ENCODE measurements at regions not wholly inside any gene's neighbourhood (a gene's known extent, or its start where the extent isn't known, plus 50 kb on each side); places are given as distances from the start of the nearest gene placed in this dataset.
A peak's percentile ranks its signal among the peaks of the same experiment; 100 is the strongest.

DNA sequence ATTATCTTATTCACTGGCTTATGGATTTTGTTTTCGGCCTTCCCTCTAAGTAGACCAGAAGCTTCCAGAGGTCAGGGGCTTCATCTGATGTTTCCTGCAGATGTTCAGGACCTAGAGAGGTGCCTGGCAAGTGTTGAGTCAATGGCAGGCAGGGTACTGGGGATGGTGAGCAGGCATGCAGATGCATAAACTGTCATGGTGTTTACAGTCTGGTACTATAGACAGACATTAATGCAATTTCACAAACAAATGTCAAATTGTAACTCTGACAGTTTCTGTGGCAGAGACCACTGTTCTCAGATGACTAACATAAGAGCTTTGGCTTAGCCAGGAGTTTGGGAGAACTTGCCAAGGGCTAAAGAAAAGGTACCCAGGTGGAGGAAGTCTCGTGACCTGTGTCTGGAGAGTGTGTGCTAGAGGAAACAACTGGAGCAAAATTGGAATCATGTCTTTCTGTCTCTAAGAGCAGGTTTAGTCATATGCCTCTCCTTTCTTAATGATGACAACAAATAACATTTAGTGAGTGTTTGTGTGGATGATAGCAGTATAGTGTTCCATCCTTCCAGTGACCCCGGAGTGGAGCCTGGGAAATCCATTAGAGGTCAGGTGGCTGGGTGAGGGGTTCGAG, 53.7 kb upstream of the TRAK1 start:
- Histone ChIP-seq H3K9me3 (no peaks in the 10 kb centered on the region), H3K9ac (ENCODE audit: low read depth in 2 of 2, low read length in 2 of 2) (no peak overlapping the region), H3K4me1 (peaks cover 10% of the 10 kb centered on the region), H3K27me3 (no peaks in the 10 kb centered on the region), H3K27ac (peak overlapping the region; percentile 9), H3K36me3 (no peaks in the 10 kb centered on the region), H3K4me3 (no peak overlapping the region)
- peak; percentile 14 for DNase-seq
- intact Hi-C loops (cut with DNase I) = no loop called here
- TF ChIP-seq, protein P1, sequence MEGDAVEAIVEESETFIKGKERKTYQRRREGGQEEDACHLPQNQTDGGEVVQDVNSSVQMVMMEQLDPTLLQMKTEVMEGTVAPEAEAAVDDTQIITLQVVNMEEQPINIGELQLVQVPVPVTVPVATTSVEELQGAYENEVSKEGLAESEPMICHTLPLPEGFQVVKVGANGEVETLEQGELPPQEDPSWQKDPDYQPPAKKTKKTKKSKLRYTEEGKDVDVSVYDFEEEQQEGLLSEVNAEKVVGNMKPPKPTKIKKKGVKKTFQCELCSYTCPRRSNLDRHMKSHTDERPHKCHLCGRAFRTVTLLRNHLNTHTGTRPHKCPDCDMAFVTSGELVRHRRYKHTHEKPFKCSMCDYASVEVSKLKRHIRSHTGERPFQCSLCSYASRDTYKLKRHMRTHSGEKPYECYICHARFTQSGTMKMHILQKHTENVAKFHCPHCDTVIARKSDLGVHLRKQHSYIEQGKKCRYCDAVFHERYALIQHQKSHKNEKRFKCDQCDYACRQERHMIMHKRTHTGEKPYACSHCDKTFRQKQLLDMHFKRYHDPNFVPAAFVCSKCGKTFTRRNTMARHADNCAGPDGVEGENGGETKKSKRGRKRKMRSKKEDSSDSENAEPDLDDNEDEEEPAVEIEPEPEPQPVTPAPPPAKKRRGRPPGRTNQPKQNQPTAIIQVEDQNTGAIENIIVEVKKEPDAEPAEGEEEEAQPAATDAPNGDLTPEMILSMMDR (IDR thresholded peaks at IDR 0.05) = no peak

DNA sequence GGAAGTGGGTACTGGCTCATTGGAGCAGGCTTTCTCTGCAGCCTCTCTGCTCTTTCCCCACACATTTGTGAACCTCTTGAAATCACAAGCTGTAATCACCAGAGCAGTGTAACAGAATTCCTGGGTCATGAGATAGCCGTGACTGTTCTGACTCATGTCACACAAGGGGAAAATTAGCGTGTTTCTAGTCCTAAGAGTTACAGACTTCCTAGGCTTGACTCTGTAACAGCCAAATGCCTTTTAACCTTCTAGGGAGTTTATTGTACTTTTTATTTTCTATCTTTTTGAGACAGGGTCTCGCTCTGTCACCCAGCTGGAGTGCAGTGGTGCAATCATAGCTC, 54.7 kb upstream of the TRAK1 start:
- peak; percentile 22 for DNase-seq
- intact Hi-C loops (cut with DNase I) = no loop called here
- Histone ChIP-seq H3K9me3 (no peaks in the 10 kb centered on the region), H3K9ac (ENCODE audit: low read depth in 2 of 2, low read length in 2 of 2) (no peak overlapping the region), H3K27ac (peak overlapping the region; percentile 41), H3K27me3 (no peaks in the 10 kb centered on the region), H3K4me3 (no peak overlapping the region), H3K4me1 (peaks cover 10% of the 10 kb centered on the region), H3K36me3 (no peaks in the 10 kb centered on the region)
- TF ChIP-seq, protein P1 (IDR thresholded peaks at IDR 0.05) = no peak

DNA sequence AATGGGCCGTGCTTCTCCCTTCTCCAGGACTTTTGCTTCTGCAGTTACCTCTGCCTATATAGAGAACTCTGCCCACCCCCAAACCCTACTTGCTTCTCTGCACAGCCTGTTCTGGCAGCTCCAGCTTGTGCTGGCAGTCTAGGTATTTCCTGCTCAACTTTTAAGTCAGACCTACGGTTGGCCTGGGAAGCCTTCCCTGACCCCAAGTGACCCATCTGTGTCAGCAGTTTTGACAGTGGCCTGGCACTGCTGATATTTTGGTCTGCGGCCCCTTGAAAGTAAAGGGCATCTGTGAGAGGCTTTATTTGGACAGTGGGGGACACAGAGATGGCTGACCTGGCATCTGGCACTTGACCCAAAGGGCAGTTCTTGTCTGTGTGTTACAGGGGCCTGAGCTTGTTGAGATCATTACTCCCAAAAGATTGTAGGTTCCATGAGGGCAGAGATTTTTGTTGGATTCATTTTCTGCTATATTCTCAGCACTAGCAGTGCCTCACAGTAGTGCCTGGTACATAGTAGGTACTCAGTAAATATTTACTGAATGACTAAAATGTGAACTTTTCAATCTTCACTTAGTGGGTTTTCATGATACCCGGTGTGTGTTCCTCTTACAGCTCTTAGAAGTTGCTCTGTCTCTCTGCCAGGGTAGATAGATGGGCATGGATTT, 55.2 kb upstream of the TRAK1 start:
- peak; percentile 25 for DNase-seq
- intact Hi-C loops (cut with DNase I) = no loop called here
- H3K4me3 ChIP-seq = no peak overlapping the region
- H3K27ac ChIP-seq = peak overlapping the region; percentile 41
- H3K4me1 ChIP-seq = peaks cover 10% of the 10 kb centered on the region
- H3K9ac ChIP-seq (ENCODE audit: low read depth in 2 of 2, low read length in 2 of 2) = no peak overlapping the region
- no peaks in the 10 kb centered on the region for H3K36me3 ChIP-seq
- TF ChIP-seq, protein P1 (IDR thresholded peaks at IDR 0.05) = no peak
- H3K27me3 ChIP-seq = no peaks in the 10 kb centered on the region
- H3K9me3 ChIP-seq = no peaks in the 10 kb centered on the region

DNA sequence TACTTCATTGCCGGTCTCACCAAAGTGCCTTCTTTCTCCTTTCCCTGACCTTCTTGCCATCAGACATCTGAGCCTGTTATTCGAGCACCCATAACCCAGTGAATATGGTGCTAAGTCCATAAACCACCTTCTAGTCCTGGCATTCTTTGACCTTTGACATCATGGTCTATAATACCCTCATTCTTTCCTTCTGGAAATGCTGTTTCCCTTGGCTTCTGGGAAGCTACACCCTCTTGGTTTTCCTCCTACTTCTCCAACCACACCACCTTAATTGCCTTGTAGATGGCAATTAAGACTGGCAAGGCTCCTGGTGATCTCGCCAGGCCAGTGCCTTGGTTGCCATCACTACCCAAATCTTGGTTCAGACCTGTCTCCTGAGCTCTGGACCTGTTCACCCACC, 56.1 kb upstream of the TRAK1 start:
- DNase-seq = peak; percentile 25
- peak overlapping the region; percentile 19 for H3K27ac ChIP-seq
- no peaks in the 10 kb centered on the region for H3K9me3 ChIP-seq
- intact Hi-C loops (cut with DNase I) = no loop called here
- H3K27me3 ChIP-seq = no peaks in the 10 kb centered on the region
- no peak overlapping the region for H3K9ac ChIP-seq (ENCODE audit: low read depth in 2 of 2, low read length in 2 of 2)
- TF ChIP-seq, protein P1 (IDR thresholded peaks at IDR 0.05) = no peak
- H3K4me3 ChIP-seq = no peak overlapping the region
- H3K36me3 ChIP-seq = no peaks in the 10 kb centered on the region
- H3K4me1 ChIP-seq = peaks cover 10% of the 10 kb centered on the region

DNA sequence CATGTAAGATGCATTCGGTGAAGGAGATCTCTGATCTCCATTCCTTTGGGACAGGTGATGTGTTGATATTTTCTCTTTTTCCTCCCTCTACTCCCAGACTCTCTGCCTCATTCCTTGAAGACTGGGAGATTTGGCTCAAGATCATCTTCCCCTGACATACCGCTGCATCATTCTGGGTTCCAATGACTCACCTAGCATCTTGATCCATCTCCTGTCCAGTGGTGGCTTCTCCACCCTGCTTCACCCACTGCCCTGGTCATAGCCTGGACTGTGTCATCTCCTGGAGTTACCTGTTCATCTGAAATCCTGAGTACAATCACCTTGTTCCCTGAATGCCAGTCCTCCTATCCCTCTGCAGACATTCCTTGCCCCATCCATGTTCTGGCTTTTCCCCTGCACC, 57.4 kb upstream of the TRAK1 start:
- Histone ChIP-seq H3K4me1 (peaks cover 10% of the 10 kb centered on the region), H3K27me3 (no peaks in the 10 kb centered on the region), H3K36me3 (no peaks in the 10 kb centered on the region), H3K9ac (ENCODE audit: low read depth in 2 of 2, low read length in 2 of 2) (no peak overlapping the region), H3K27ac (peak overlapping the region; percentile 44), H3K4me3 (no peak overlapping the region), H3K9me3 (no peaks in the 10 kb centered on the region)
- DNase-seq = no peak
- intact Hi-C loops (cut with DNase I) = no loop called here
- TF ChIP-seq, protein P1 (IDR thresholded peaks at IDR 0.05) = no peak
